Mesothelial cell of epicardium (in vitro differentiated cells): ENCODE measurements at regions not wholly inside any gene's neighbourhood (a gene's known extent, or its start where the extent isn't known, plus 50 kb on each side); places are given as distances from the start of the nearest gene placed in this dataset.

Source experiments
- DNase-seq, 2 experiments: peaks; one replicate each; pipeline ENCODE4 v3.0.0; 2021; ENCODE audit warnings: low spot score in 2 of 2; ENCODE audit not compliant: unreplicated experiment in 2 of 2
- H3K27ac Mint-ChIP-seq: 2 replicates; pipeline ENCODE4 v1.8.0; 2021; ENCODE audit warnings: mixed read lengths
- H3K27me3 Mint-ChIP-seq: 2 replicates; pipeline ENCODE4 v1.8.0; 2021; ENCODE audit warnings: low read depth, mixed read lengths
- H3K36me3 Mint-ChIP-seq: 2 replicates; pipeline ENCODE4 v1.8.0; 2021; ENCODE audit warnings: mixed read lengths
- H3K4me1 Mint-ChIP-seq: 2 replicates; pipeline ENCODE4 v1.8.0; 2021; ENCODE audit warnings: mixed read lengths
- H3K4me3 Mint-ChIP-seq: 2 replicates; pipeline ENCODE4 v1.8.0; 2021; ENCODE audit warnings: mild to moderate bottlenecking, moderate library complexity, mixed read lengths
- H3K9me3 Mint-ChIP-seq: 2 replicates; pipeline ENCODE4 v1.8.0; 2021; ENCODE audit warnings: mixed read lengths
- CTCF ChIP-seq: fragments of 200-600 bp; sonication (generic); IDR thresholded peaks from one replicate; pipeline ENCODE4 v1.5.0; 2021; ENCODE audit warnings: antibody characterized with exemption; ENCODE audit not compliant: unreplicated experiment

- no peak for DNase-seq
- no peak for TF ChIP-seq CTCF
- H3K27ac Mint-ChIP-seq = no peak overlapping the region
- peaks cover 2% of the 10 kb centered on the region for H3K4me1 Mint-ChIP-seq
- no peaks in the 10 kb centered on the region for H3K27me3 Mint-ChIP-seq
- H3K9me3 Mint-ChIP-seq = no peaks in the 10 kb centered on the region
- H3K4me3 Mint-ChIP-seq = no peak overlapping the region
- no peaks in the 10 kb centered on the region for H3K36me3 Mint-ChIP-seq
Observed at GRCh38 chr2:181123798-181124231, 143.4 kb downstream of the UBE2E3 start.

GRCh38 chr2:181124497-181124896 is 144.1 kb downstream of the UBE2E3 start:
- TF ChIP-seq CTCF = no peak
- DNase-seq = no peak
- no peaks in the 10 kb centered on the region for H3K36me3 Mint-ChIP-seq
- H3K4me1 Mint-ChIP-seq = peaks cover 2% of the 10 kb centered on the region
- no peaks in the 10 kb centered on the region for H3K9me3 Mint-ChIP-seq
- H3K27ac Mint-ChIP-seq = no peak overlapping the region
- H3K27me3 Mint-ChIP-seq = no peaks in the 10 kb centered on the region
- no peak overlapping the region for H3K4me3 Mint-ChIP-seq

- no peaks in the 10 kb centered on the region for H3K27me3 Mint-ChIP-seq
- H3K36me3 Mint-ChIP-seq = no peaks in the 10 kb centered on the region
- no peak for DNase-seq
- no peaks in the 10 kb centered on the region for H3K9me3 Mint-ChIP-seq
- H3K4me3 Mint-ChIP-seq = no peak overlapping the region
- no peak for TF ChIP-seq CTCF
- peaks cover 2% of the 10 kb centered on the region for H3K4me1 Mint-ChIP-seq
- H3K27ac Mint-ChIP-seq = no peak overlapping the region
Observed at GRCh38 chr2:181125359-181125758, 145.0 kb downstream of the UBE2E3 start.

- Mint-ChIP-seq H3K36me3 (no peaks in the 10 kb centered on the region), H3K4me3 (no peak overlapping the region), H3K9me3 (no peaks in the 10 kb centered on the region), H3K27me3 (no peaks in the 10 kb centered on the region), H3K4me1 (peaks cover 2% of the 10 kb centered on the region), H3K27ac (no peak overlapping the region)
- no peak for TF ChIP-seq CTCF
- no peak for DNase-seq
Observed at GRCh38 chr2:181126311-181126868, 146.0 kb downstream of the UBE2E3 start.

- Mint-ChIP-seq H3K9me3 (no peaks in the 10 kb centered on the region), H3K27me3 (no peaks in the 10 kb centered on the region), H3K4me3 (no peak overlapping the region), H3K4me1 (peaks cover 2% of the 10 kb centered on the region), H3K27ac (no peak overlapping the region), H3K36me3 (no peaks in the 10 kb centered on the region)
- no peak for DNase-seq
- TF ChIP-seq CTCF = no peak
Observed at GRCh38 chr2:181128199-181128598, 147.8 kb downstream of the UBE2E3 start.
